Fibroblast of villous mesenchyme (primary cell): ENCODE measurements at regions not wholly inside any gene's neighbourhood (a gene's known extent, or its start where the extent isn't known, plus 50 kb on each side); places are given as distances from the start of the nearest gene placed in this dataset.

ENCODE experiments used
- DNase-seq: peaks from one replicate; pipeline ENCODE4 v3.0.0-alpha.2; 2010; ENCODE audit warnings: low read depth
- H3K4me3 ChIP-seq: 2 replicates; pipeline ENCODE4 v1.5.1; 2011; ENCODE audit warnings: low read depth, mild to moderate bottlenecking, low read length
- CTCF ChIP-seq: IDR thresholded peaks from 2 replicates; pipeline ENCODE4 v1.5.1; 2012; ENCODE audit warnings: low read depth, mild to moderate bottlenecking, low read length; ENCODE audit not compliant: insufficient read depth

DNA sequence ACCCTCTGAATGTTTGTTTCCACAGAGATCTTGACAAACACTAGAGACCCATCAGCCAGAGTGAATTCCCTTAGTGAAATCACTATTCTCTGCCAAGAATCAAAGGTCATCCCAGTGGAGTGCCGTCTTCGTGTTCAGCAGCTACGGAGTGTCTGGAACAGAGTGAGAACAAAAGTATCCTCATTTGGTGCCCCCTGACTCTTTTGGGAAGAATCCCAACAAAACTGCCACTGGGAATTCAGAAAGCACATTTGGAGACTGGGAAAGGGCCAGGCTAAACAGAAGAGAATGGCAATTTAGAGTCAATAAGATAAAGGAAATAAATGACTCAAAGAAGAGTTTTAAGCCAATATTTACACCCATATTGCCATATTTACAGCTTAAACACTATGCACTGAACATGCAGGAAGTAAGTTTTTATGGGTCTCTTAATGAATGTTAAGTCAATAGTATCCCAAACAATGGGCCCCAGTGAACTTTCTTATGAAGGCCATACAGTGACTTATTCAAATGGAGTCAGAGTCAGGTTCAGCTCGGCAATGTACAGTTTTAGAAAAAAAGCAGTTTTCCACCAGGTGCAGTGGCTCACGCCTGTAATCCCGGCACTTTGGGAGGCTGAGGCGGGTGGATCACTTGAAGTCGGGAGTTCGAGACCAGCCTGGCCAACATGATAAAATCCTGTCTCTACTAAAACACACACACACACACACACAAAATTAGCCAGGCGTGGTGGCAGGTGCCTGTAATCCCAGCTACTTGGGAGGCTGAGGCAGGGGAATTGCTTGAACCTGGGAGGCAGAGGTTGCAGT lies 392.6 kb downstream of the KLF5 start:
- no peak for TF ChIP-seq CTCF
- DNase-seq: no peak
- H3K4me3 ChIP-seq: no peak overlapping the region

DNA sequence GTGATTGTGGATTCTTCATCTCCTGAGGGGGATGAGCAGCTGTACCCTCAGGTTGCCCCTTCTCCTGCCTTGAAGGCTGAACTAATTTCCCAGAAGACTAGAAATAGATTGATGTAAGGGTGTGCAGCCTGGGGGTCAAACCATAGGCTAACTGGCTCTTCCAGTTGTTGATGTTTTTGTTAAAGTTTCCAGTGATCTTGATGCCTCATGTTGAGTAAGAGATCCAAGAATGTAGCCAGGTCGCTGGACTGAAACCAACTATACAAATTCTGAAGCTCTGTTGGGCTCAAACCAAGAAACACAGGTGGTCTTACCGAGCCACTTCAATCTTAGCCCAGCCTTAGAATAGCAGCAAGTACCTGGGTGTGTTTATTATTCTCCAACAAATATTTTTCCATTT lies 391.8 kb downstream of the KLF5 start:
- H3K4me3 ChIP-seq: no peak overlapping the region
- peak; percentile 3 for DNase-seq
- TF ChIP-seq CTCF: no peak

DNA sequence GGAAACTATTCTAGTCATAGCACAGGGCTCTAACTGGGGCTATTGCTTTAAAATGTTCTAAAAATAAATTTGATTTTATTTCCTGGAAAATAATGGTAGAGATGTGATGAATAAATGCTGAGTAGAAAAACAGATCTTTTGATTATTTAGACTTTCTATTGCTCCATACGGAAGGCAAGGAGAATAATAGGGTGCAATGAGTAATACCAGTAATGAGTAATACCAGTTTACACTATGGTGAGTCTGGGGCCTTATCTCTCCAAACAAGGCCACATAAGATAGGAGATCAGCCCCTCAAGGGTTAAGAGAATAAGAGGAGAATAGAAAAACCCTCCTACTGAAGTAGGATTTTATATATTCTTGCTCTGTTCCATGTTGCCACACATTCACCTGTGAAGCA lies 390.4 kb downstream of the KLF5 start:
- no peak for TF ChIP-seq CTCF
- no peak overlapping the region for H3K4me3 ChIP-seq
- DNase-seq: no peak

GRCh38 chr13:73440296-73440895 lies 381.6 kb downstream of the KLF5 start:
- TF ChIP-seq CTCF: no peak
- H3K4me3 ChIP-seq: no peak overlapping the region
- no peak for DNase-seq

GRCh38 chr13:73433890-73434289 lies 375.1 kb downstream of the KLF5 start:
- TF ChIP-seq CTCF: no peak
- peak; percentile 5 for DNase-seq
- H3K4me3 ChIP-seq: no peak overlapping the region

DNA sequence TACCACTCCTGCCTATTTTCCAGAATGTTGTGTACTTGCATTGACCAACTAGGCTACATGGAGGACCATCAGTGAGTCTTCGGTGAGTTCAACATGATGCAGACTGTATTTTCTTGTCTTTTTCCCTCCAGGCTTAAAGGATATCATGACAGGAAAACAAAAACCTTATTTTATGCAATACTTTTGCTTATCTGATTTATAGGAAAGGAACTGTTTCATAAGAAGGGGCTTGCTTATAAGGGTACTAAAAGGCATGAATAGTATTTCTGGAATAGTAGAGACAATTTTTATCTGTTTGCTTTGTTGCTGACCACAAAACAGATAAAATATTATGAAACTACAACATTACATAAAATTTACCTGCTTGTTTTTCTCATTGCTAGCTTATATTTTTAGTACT lies 374.7 kb downstream of the KLF5 start:
- no peak for TF ChIP-seq CTCF
- no peak overlapping the region for H3K4me3 ChIP-seq
- no peak for DNase-seq

- peak; percentile 4 for DNase-seq
- no peak for TF ChIP-seq CTCF
- no peak overlapping the region for H3K4me3 ChIP-seq
These were observed 370.9 kb downstream of the KLF5 start for GRCh38 chr13:73429701-73430100.
